D721Med (cell line): ENCODE measurements at regions not wholly inside any gene's neighbourhood (a gene's known extent, or its start where the extent isn't known, plus 50 kb on each side); places are given as distances from the start of the nearest gene placed in this dataset.
"Not testable (repeated sequence)": the region's sequence is repeated elsewhere in the genome, so short reads cannot be mapped to it uniquely, and the experiment has no call there.

Experiments
- DNase-seq: peaks from one replicate; pipeline ENCODE4 v3.0.0; 2011; ENCODE audit warnings: low spot score; ENCODE audit not compliant: insufficient read length
- FAIRE-seq: peaks from 2 replicates; lab custom pipeline; 2011; peaks lifted over from hg19 to GRCh38; lab: Jason Lieb, UNC
- CTCF ChIP-seq: IDR thresholded peaks from 2 replicates; pipeline ENCODE4 v1.5.1; 2012; ENCODE audit warnings: mild to moderate bottlenecking, control low read depth; ENCODE audit not compliant: insufficient read depth; ENCODE audit errors: missing control alignments

GRCh38 chr5:92850886-92851285 is 730.1 kb downstream of the NR2F1-AS1 start:
- FAIRE-seq (no peak), DNase-seq (no peak)
- TF ChIP-seq CTCF, result no peak

- no peak for TF ChIP-seq CTCF
- FAIRE-seq (no peak), DNase-seq (no peak)
These were observed 731.3 kb downstream of the NR2F1-AS1 start for GRCh38 chr5:92849756-92850155.

- TF ChIP-seq CTCF, result no peak
- FAIRE-seq, result no peak
- DNase-seq, result no peak
These were observed 739.3 kb downstream of the NR2F1-AS1 start for GRCh38 chr5:92841604-92842155.

GRCh38 chr5:92838253-92838652 is 742.8 kb downstream of the NR2F1-AS1 start:
- FAIRE-seq, result no peak
- DNase-seq, result no peak
- TF ChIP-seq CTCF, result peak; percentile 32

- FAIRE-seq (no peak), DNase-seq (no peak)
- TF ChIP-seq CTCF, result no peak
These were observed 743.9 kb downstream of the NR2F1-AS1 start for GRCh38 chr5:92836855-92837755.

- no peak for DNase-seq
- no peak for FAIRE-seq
- no peak for TF ChIP-seq CTCF
These were observed 745.3 kb downstream of the NR2F1-AS1 start for GRCh38 chr5:92835712-92836111.

GRCh38 chr5:92823551-92823950 is 757.5 kb downstream of the NR2F1-AS1 start:
- not testable (repeated sequence) for FAIRE-seq

More at GRCh38 chr5:92823551-92823950, 757.5 kb downstream of the NR2F1-AS1 start:
- not testable (repeated sequence) for DNase-seq
